HEK293T (cell line): ENCODE measurements at regions not wholly inside any gene's neighbourhood (a gene's known extent, or its start where the extent isn't known, plus 50 kb on each side); places are given as distances from the start of the nearest gene placed in this dataset.
"Not testable (repeated sequence)": the region's sequence is repeated elsewhere in the genome, so short reads cannot be mapped to it uniquely, and the experiment has no call there.

ENCODE experiments used
- CTCF ChIA-PET: fragments of 350-600 bp; formaldehyde crosslinking; extraction: SDS; loops from one replicate; lab custom pipeline; 2021; ENCODE audit warnings: antibody characterized with exemption, inconsistent platforms; lab: Yijun Ruan, JAX
- POLR2A ChIA-PET: fragments of 350-600 bp; formaldehyde crosslinking; extraction: SDS; loops from one replicate; lab custom pipeline; 2020; ENCODE audit warnings: antibody characterized with exemption, inconsistent platforms; lab: Yijun Ruan, JAX
- DNase-seq: peaks from one replicate; pipeline ENCODE4 v3.0.0; 2012; ENCODE audit warnings: mixed read lengths; ENCODE audit errors: extremely low spot score
- ARNT ChIP-seq: fragments of 450-650 bp; IDR thresholded peaks from 2 replicates; pipeline ENCODE4 v1.6.1; 2017; ENCODE audit warnings: mild to moderate bottlenecking
- BHLHE40 ChIP-seq: fragments of 450-650 bp; IDR thresholded peaks from 2 replicates; pipeline ENCODE4 v1.6.1; 2016; ENCODE audit warnings: mild to moderate bottlenecking, moderate library complexity, borderline replicate concordance
- CTBP1 ChIP-seq: fragments of 450-650 bp; IDR thresholded peaks from 2 replicates; pipeline ENCODE4 v1.6.1; 2016; ENCODE audit warnings: borderline replicate concordance
- ELF4 ChIP-seq: fragments of 450-650 bp; IDR thresholded peaks from 2 replicates; pipeline ENCODE4 v1.6.1; 2017; ENCODE audit warnings: antibody characterized with exemption
- FOXA1 ChIP-seq: fragments of 450-650 bp; IDR thresholded peaks from 2 replicates; pipeline ENCODE4 v1.6.1; 2016; ENCODE audit warnings: mild to moderate bottlenecking
- FOXK2 ChIP-seq: fragments of 450-650 bp; IDR thresholded peaks from 2 replicates; pipeline ENCODE4 v1.6.1; 2016; ENCODE audit warnings: mild to moderate bottlenecking
- FOXM1 ChIP-seq: fragments of 450-650 bp; IDR thresholded peaks from 2 replicates; pipeline ENCODE4 v1.6.1; 2017; ENCODE audit warnings: mild to moderate bottlenecking, borderline replicate concordance
- HDGF ChIP-seq: fragments of 450-650 bp; IDR thresholded peaks from 2 replicates; pipeline ENCODE4 v1.6.1; 2017; ENCODE audit warnings: antibody characterized with exemption, borderline replicate concordance
- L3MBTL2 ChIP-seq: fragments of 450-650 bp; conservative IDR thresholded peaks from 2 replicates; pipeline ENCODE4 v1.6.1; 2016; ENCODE audit warnings: mild to moderate bottlenecking
- LEF1 ChIP-seq: fragments of 450-650 bp; IDR thresholded peaks from 2 replicates; pipeline ENCODE4 v1.6.1; 2017; ENCODE audit warnings: mild to moderate bottlenecking, borderline replicate concordance
- NFRKB ChIP-seq: fragments of 450-650 bp; IDR thresholded peaks from 2 replicates; pipeline ENCODE4 v1.6.1; 2016; ENCODE audit warnings: mild to moderate bottlenecking, moderate library complexity
- PKNOX1 ChIP-seq: fragments of 450-650 bp; IDR thresholded peaks from 2 replicates; pipeline ENCODE4 v1.6.1; 2016
- SP1 ChIP-seq: fragments of 450-650 bp; IDR thresholded peaks from 2 replicates; pipeline ENCODE4 v1.6.1; 2017
- SUZ12 ChIP-seq: fragments of 450-650 bp; IDR thresholded peaks from 2 replicates; pipeline ENCODE4 v1.6.1; 2016; ENCODE audit warnings: mild to moderate bottlenecking
- TARDBP ChIP-seq: fragments of 450-650 bp; IDR thresholded peaks from 2 replicates; pipeline ENCODE4 v1.6.1; 2016
- ZNF384 ChIP-seq: fragments of 450-650 bp; IDR thresholded peaks from 2 replicates; pipeline ENCODE4 v1.6.1; 2016

- CTCF ChIA-PET, result no interaction called here
- POLR2A ChIA-PET, result no interaction called here
- no peak for TF ChIP-seq ZNF384
- DNase-seq, result no peak
Observed at GRCh38 chr6:169974663-169975062, 223.2 kb downstream of the ERMARD start.

- CTCF ChIA-PET, POLR2A ChIA-PET, DNase-seq: not testable (repeated sequence)
Observed at GRCh38 chr6:169973588-169974467, 222.4 kb downstream of the ERMARD start.

GRCh38 chr6:169972736-169973135 lies 221.3 kb downstream of the ERMARD start:
- CTCF ChIA-PET, result no interaction called here
- DNase-seq, result no peak
- POLR2A ChIA-PET, result interaction anchor here (0.6 kb wide), 1 partner anchor 9 kb away, joined by 3 read pairs; no protein-coding TSS in a partner anchor
- TF ChIP-seq ELF4, result no peak

GRCh38 chr6:169972101-169972651 lies 220.8 kb downstream of the ERMARD start:
- POLR2A ChIA-PET, result interaction anchor here (0.6 kb wide), 1 partner anchor 9 kb away, joined by 3 read pairs; no protein-coding TSS in a partner anchor
- TF ChIP-seq ELF4, result no peak
- TF ChIP-seq FOXA1, result no peak
- no peak for TF ChIP-seq FOXK2
- TF ChIP-seq HDGF, result no peak
- TF ChIP-seq FOXM1, result no peak
- TF ChIP-seq CTBP1, result no peak
- TF ChIP-seq ARNT, result no peak
- no peak for TF ChIP-seq SUZ12
- no peak for TF ChIP-seq SP1
- no peak for TF ChIP-seq PKNOX1
- TF ChIP-seq NFRKB, result no peak
- TF ChIP-seq L3MBTL2, result no peak
- no peak for TF ChIP-seq ZNF384
- TF ChIP-seq BHLHE40, result no peak
- CTCF ChIA-PET, result no interaction called here
- no peak for DNase-seq

- ChIA-PET CTCF (no interaction called here), POLR2A (no interaction called here)
- no peak for DNase-seq
- TF ChIP-seq ARNT (no peak), NFRKB (no peak), CTBP1 (no peak), FOXM1 (no peak), PKNOX1 (no peak), SP1 (no peak), HDGF (no peak), ELF4 (no peak), TARDBP (no peak), L3MBTL2 (no peak), ZNF384 (no peak), BHLHE40 (no peak), LEF1 (no peak), SUZ12 (no peak), FOXA1 (no peak), FOXK2 (no peak)
Observed at GRCh38 chr6:169971081-169971861, 219.8 kb downstream of the ERMARD start.

- ChIA-PET POLR2A (no interaction called here), CTCF (no interaction called here)
- no peak for TF ChIP-seq SP1
- TF ChIP-seq BHLHE40, result no peak
- TF ChIP-seq TARDBP, result no peak
- no peak for TF ChIP-seq SUZ12
- no peak for TF ChIP-seq LEF1
- no peak for TF ChIP-seq FOXA1
- TF ChIP-seq ELF4, result no peak
- no peak for DNase-seq
Observed at GRCh38 chr6:169970306-169970988, 219.0 kb downstream of the ERMARD start.
